Spleen (tissue), 11 donors: ENCODE measurements at regions not wholly inside any gene's neighbourhood (a gene's known extent, or its start where the extent isn't known, plus 50 kb on each side); places are given as distances from the start of the nearest gene placed in this dataset.

Experiments used
- DNase-seq: peaks from one replicate; pipeline ENCODE4 v3.0.0-alpha.2; 2020
- H3K27ac ChIP-seq, 8 donors: fragments of 200-600 bp; sonication (generic) in 7 of 8; 1 replicate in 4 of 8; 2 replicates in 4 of 8; pipeline versions ENCODE4 v1.5.0 to v1.8.0; 2016 to 2021; ENCODE audit warnings: inconsistent platforms in 4 of 8, mild to moderate bottlenecking in 4 of 8, moderate library complexity in 1 of 8
- H3K27me3 ChIP-seq, 7 donors: fragments of 200-600 bp; sonication (generic) in 6 of 7; replicated peaks in 1 of 7; 1 replicate in 4 of 7; 2 replicates in 3 of 7; pipeline versions ENCODE4 v1.5.0 to v1.8.0; 2016 to 2021; ENCODE audit warnings: inconsistent platforms in 3 of 7, mild to moderate bottlenecking in 1 of 7
- H3K36me3 ChIP-seq, 6 donors: fragments of 200-600 bp; sonication (generic) in 5 of 6; 1 replicate in 4 of 6; 2 replicates in 2 of 6; pipeline versions ENCODE4 v1.5.0 to v1.8.0; 2016 to 2021; ENCODE audit warnings: inconsistent platforms in 2 of 6
- H3K4me1 ChIP-seq, 6 donors: fragments of 200-600 bp; sonication (generic) in 5 of 6; 1 replicate in 3 of 6; 2 replicates in 3 of 6; pipeline versions ENCODE4 v1.5.0 to v1.8.0; 2016 to 2021; ENCODE audit warnings: inconsistent platforms in 3 of 6
- H3K4me3 ChIP-seq, 8 donors: fragments of 200-600 bp; sonication (generic) in 7 of 8; 1 replicate in 4 of 8; 2 replicates in 4 of 8; pipeline versions ENCODE4 v1.5.0 to v1.8.0; 2016 to 2021; ENCODE audit warnings: inconsistent platforms in 4 of 8, mild to moderate bottlenecking in 4 of 8, moderate library complexity in 2 of 8
- H3K9me3 ChIP-seq, 8 donors: fragments of 200-600 bp; sonication (generic) in 7 of 8; 1 replicate in 4 of 8; 2 replicates in 4 of 8; pipeline versions ENCODE4 v1.5.0 to v1.8.0; 2016 to 2021; ENCODE audit warnings: inconsistent platforms in 4 of 8
- POLR2A ChIP-seq, 3 donors: fragments of 450-650 bp; IDR thresholded peaks; one replicate each; pipeline ENCODE4 v1.5.1; 2017; ENCODE audit warnings: antibody characterized with exemption in 3 of 3, mild to moderate bottlenecking in 1 of 3
- POLR2AphosphoS5 ChIP-seq, 3 donors: sonication (generic); formaldehyde crosslinking; IDR thresholded peaks; one replicate each; pipeline ENCODE4 v1.5.1; 2017; ENCODE audit warnings: antibody characterized with exemption in 3 of 3
- WGBS, 5 donors: extraction: QIAGEN DNeasy Blood & Tissue Kit in 3 of 5; methylation state at CpG; one replicate each; pipeline versions ENCODE4 v1.1.5 to v1.1.7; 2013 to 2018; 5-methylcytosine and 5-hydroxymethylcytosine counted together
- intact Hi-C: fragments of 100-400 bp; cut with DNase I; formaldehyde crosslinking; loops from one replicate; pipeline ENCODE4 v1.15.0; 2023; ENCODE audit warnings: low total_unique reads
- TF ChIP-seq, protein P1 (sequence below), 11 experiments: fragments of 200-600 bp in 7 of 11; fragments of 450-650 bp in 4 of 11; sonication (generic) in 4 of 11; IDR thresholded peaks in 8 of 11; conservative IDR thresholded peaks in 3 of 11; 1 replicate in 7 of 11; 2 replicates in 4 of 11; pipeline versions ENCODE4 v1.4.0 to v1.8.0; 2016 to 2021; ENCODE audit warnings: antibody characterized with exemption in 11 of 11, inconsistent platforms in 4 of 11, mild to moderate bottlenecking in 1 of 11
- donor health status: healthy with polysubstance abuse.
- donor health status: DM: no; HTN: no; CAD: no; lungs with moderate emphysema.
- donor health status: DM: no; HTN: no; CAD: no.
- donor health status: Bipolar disorder and iron deficiency.
- donor health status: healthy.
- donor health status: DM: no; HTN: no; CAD: no.
- donor health status: DM: yes; HTN: yes; CAD: no.

DNA sequence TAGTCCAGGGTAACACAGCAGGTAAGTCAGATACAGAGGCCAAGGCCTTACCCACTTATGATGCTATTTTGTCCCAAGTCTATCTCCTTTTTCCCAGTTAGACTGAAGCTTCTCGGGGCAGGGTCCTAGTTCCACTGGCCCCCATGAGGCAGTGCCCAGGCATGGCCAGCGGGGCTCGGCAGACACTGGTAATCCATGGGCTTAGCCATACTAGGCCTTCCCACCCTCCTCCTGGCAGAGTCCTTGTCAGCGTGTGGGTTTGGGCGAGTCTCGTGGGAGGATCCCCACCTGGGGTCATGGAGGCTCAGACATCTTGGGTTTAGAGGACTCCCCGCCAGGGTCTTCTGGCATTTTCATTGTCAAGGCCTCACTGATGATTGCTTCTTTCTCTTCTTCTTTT, 84.7 kb upstream of the BRD7 start:
- intact Hi-C loops, result no loop called here
- no peaks in the 10 kb centered on the region for H3K9me3 ChIP-seq
- TF ChIP-seq, protein P1, sequence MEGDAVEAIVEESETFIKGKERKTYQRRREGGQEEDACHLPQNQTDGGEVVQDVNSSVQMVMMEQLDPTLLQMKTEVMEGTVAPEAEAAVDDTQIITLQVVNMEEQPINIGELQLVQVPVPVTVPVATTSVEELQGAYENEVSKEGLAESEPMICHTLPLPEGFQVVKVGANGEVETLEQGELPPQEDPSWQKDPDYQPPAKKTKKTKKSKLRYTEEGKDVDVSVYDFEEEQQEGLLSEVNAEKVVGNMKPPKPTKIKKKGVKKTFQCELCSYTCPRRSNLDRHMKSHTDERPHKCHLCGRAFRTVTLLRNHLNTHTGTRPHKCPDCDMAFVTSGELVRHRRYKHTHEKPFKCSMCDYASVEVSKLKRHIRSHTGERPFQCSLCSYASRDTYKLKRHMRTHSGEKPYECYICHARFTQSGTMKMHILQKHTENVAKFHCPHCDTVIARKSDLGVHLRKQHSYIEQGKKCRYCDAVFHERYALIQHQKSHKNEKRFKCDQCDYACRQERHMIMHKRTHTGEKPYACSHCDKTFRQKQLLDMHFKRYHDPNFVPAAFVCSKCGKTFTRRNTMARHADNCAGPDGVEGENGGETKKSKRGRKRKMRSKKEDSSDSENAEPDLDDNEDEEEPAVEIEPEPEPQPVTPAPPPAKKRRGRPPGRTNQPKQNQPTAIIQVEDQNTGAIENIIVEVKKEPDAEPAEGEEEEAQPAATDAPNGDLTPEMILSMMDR (IDR thresholded peaks at IDR 0.05 in 8 of 11, conservative IDR thresholded peaks at IDR 0.05 in 3 of 11), result no peak
- TF ChIP-seq POLR2AphosphoS5 (IDR thresholded peaks at IDR 0.05) (no peak), POLR2A (IDR thresholded peaks at IDR 0.05) (no peak)
- H3K27ac ChIP-seq, result no peak overlapping the region
- peaks cover 0 to 25% (median 0%) of the 10 kb centered on the region in 7 donors for H3K27me3 ChIP-seq
- 94 to 98% (median 96%) methylated on average over 7 of the region's 7 CpGs for WGBS, 5 donors
- H3K4me1 ChIP-seq, result no peaks in the 10 kb centered on the region
- H3K4me3 ChIP-seq, result no peak overlapping the region
- H3K36me3 ChIP-seq, result no peaks in the 10 kb centered on the region
- DNase-seq, result no peak

DNA sequence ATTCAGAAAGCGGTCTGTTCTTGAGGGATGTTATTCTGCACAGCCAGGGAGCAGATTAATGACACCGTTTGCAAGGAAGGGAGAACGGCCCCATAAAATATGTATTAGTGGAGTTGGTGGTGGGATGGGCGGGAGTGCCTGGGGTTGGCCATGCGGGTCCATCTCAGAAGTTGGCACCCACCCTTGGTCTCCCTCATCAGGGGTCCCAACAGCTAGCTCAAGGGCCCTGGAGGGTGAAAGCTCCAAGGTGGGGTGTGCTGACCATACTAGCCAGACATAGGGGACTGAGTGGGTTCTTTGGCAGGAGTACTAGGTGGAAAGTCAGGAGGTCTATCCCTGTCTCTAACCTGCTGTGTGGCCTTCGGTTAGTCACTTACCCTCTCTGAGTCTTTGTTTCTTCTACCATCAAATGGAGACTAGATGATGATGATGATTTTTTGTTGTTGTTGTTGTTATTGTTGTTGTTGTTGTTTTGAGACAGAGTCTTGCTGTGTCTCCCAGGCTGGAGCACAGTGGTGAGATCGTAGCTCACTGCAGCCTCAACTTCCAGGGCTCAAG, 83.2 kb upstream of the BRD7 start:
- H3K4me3 ChIP-seq, result no peak overlapping the region
- TF ChIP-seq, protein P1 (IDR thresholded peaks at IDR 0.05 in 8 of 11, conservative IDR thresholded peaks at IDR 0.05 in 3 of 11), result no peak
- TF ChIP-seq POLR2A (IDR thresholded peaks at IDR 0.05), result no peak
- WGBS, 5 donors, result 76 to 91% (median 86%) methylated on average over 7 of the region's 7 CpGs
- intact Hi-C loops, result no loop called here
- H3K27me3 ChIP-seq, result peaks cover 0 to 40% (median 0%) of the 10 kb centered on the region in 7 donors
- no peaks in the 10 kb centered on the region for H3K9me3 ChIP-seq
- no peak for DNase-seq
- H3K4me1 ChIP-seq, result no peaks in the 10 kb centered on the region
- no peak overlapping the region for H3K27ac ChIP-seq
- no peaks in the 10 kb centered on the region for H3K36me3 ChIP-seq

DNA sequence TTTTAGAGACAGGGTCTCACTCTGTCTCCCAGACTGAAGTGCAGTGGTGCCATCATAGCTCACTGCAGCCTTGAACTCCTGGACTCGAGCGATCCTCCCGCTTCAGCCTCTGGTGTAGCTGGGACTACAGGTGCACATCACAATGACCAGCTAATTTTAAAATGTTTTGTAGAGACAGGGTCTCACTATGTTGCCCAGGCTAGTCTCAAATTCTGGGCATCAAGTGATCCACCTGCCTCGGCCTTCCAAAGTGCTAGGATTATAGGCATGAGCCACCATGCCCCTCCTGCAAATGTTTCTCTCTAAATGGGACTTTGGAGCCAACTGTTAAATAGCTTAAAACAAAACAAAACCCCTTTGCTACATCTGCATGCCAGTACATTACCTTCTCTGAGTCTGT, 82.2 kb upstream of the BRD7 start:
- Histone ChIP-seq H3K27me3 (peaks cover 0 to 41% (median 0%) of the 10 kb centered on the region in 7 donors), H3K36me3 (no peaks in the 10 kb centered on the region), H3K9me3 (no peaks in the 10 kb centered on the region), H3K4me1 (no peaks in the 10 kb centered on the region), H3K27ac (no peak overlapping the region), H3K4me3 (no peak overlapping the region)
- TF ChIP-seq POLR2AphosphoS5 (IDR thresholded peaks at IDR 0.05), result no peak
- TF ChIP-seq, protein P1 (IDR thresholded peaks at IDR 0.05 in 8 of 11, conservative IDR thresholded peaks at IDR 0.05 in 3 of 11), result no peak
- no peak for TF ChIP-seq POLR2A (IDR thresholded peaks at IDR 0.05)
- 77 to 97% (median 83%) methylated on average over 4 of the region's 4 CpGs for WGBS, 5 donors
- intact Hi-C loops, result no loop called here
- DNase-seq, result no peak

DNA sequence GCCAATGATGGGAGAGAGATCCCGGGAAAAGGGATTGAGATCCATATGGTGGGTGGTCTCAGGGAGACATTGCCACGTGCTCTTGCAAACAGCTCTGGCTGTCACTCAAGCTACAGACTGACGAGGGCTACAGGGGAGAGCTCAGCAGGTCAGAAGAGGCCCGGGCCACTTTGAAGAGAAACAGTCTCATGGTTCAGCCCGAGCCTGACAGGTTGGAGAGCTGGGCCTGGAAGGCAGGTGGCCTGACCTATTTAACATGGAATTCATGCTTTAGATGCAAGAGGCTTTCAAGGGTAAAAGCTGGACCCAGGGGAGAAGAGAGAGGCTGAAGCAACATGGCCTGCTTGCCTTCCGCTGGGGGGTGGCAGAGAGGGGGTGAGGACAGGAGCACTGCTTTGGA, 81.0 kb upstream of the BRD7 start:
- 57 to 76% (median 59%) methylated on average over 6 of the region's 6 CpGs for WGBS, 5 donors
- DNase-seq, result no peak

More for the DNA sequence above, 81.0 kb upstream of the BRD7 start:
- intact Hi-C loops, result no loop called here
- Histone ChIP-seq H3K27ac (no peak overlapping the region), H3K36me3 (no peaks in the 10 kb centered on the region), H3K4me1 (no peaks in the 10 kb centered on the region), H3K4me3 (no peak overlapping the region), H3K9me3 (no peaks in the 10 kb centered on the region), H3K27me3 (peaks cover 0 to 43% (median 0%) of the 10 kb centered on the region in 7 donors)
- TF ChIP-seq POLR2A (IDR thresholded peaks at IDR 0.05) (no peak), POLR2AphosphoS5 (IDR thresholded peaks at IDR 0.05) (no peak)
- TF ChIP-seq, protein P1 (IDR thresholded peaks at IDR 0.05 in 8 of 11, conservative IDR thresholded peaks at IDR 0.05 in 3 of 11), result no peak
